ENCODE measurements at regions not wholly inside any gene's neighbourhood (a gene's known extent, or its start where the extent isn't known, plus 50 kb on each side); places are given as distances from the start of the nearest gene placed in this dataset.

GRCh38 chr5:3234566-3234965 lies 361.1 kb upstream of the IRX1 start:
- FAIRE-seq, result no peak
- TF ChIP-seq CTCF (IDR thresholded peaks at IDR 0.05; ENCODE audit: insufficient read depth, missing control alignments), result no peak
- no peak for DNase-seq (ENCODE audit: insufficient read length, low spot score)

GRCh38 chr5:3230941-3231340 lies 364.7 kb upstream of the IRX1 start:
- no peak for TF ChIP-seq CTCF (IDR thresholded peaks at IDR 0.05; ENCODE audit: insufficient read depth, missing control alignments)
- DNase-seq (ENCODE audit: insufficient read length, low spot score) (no peak), FAIRE-seq (no peak)

GRCh38 chr5:3230254-3230653 lies 365.4 kb upstream of the IRX1 start:
- TF ChIP-seq CTCF (IDR thresholded peaks at IDR 0.05; ENCODE audit: insufficient read depth, missing control alignments), result no peak
- no peak for FAIRE-seq
- no peak for DNase-seq (ENCODE audit: insufficient read length, low spot score)

- no peak for FAIRE-seq
- DNase-seq (ENCODE audit: insufficient read length, low spot score), result no peak
- no peak for TF ChIP-seq CTCF (IDR thresholded peaks at IDR 0.05; ENCODE audit: insufficient read depth, missing control alignments)
Observed at GRCh38 chr5:3226196-3226920, 369.3 kb upstream of the IRX1 start.

GRCh38 chr5:3225201-3225960 lies 370.3 kb upstream of the IRX1 start:
- DNase-seq (ENCODE audit: insufficient read length, low spot score), result no peak
- no peak for TF ChIP-seq CTCF (IDR thresholded peaks at IDR 0.05; ENCODE audit: insufficient read depth, missing control alignments)
- no peak for FAIRE-seq

GRCh38 chr5:3222924-3223323 lies 372.7 kb upstream of the IRX1 start:
- no peak for TF ChIP-seq CTCF (IDR thresholded peaks at IDR 0.05; ENCODE audit: insufficient read depth, missing control alignments)
- FAIRE-seq (no peak), DNase-seq (ENCODE audit: insufficient read length, low spot score) (no peak)

- FAIRE-seq (no peak), DNase-seq (ENCODE audit: insufficient read length, low spot score) (no peak)
- no peak for TF ChIP-seq CTCF (IDR thresholded peaks at IDR 0.05; ENCODE audit: insufficient read depth, missing control alignments)
Observed at GRCh38 chr5:3221432-3221831, 374.2 kb upstream of the IRX1 start.
